IMR-90 (cell line): ENCODE measurements at regions not wholly inside any gene's neighbourhood (a gene's known extent, or its start where the extent isn't known, plus 50 kb on each side); places are given as distances from the start of the nearest gene placed in this dataset.
A peak's percentile ranks its signal among the peaks of the same experiment; 100 is the strongest.

ENCODE experiments used
- ATAC-seq: fragments of 200-7000 bp; cut with Tn5 transposase; 2 replicates; pipeline ENCODE4 v1.9.1; 2020; ENCODE audit warnings: low read depth, mild to moderate bottlenecking, moderate library complexity
- BruUV-seq: library from RNA; stranded (reverse); fragments of 400-500 nt; replicated peaks from 2 replicates; lab custom pipeline; 2021; lab: Mats Ljungman, UMichigan
- CTCF ChIA-PET: fragments of 300-600 bp; formaldehyde crosslinking; extraction: SDS; loops from one replicate; lab custom pipeline; 2021; ENCODE audit warnings: antibody characterized with exemption; lab: Yijun Ruan, JAX
- POLR2A ChIA-PET: fragments of 300-600 bp; sonication (Branson Sonifier 250); formaldehyde crosslinking; loops from one replicate; lab custom pipeline; 2022; ENCODE audit warnings: antibody characterized with exemption; ENCODE audit not compliant: unreplicated experiment; lab: Charles Lee
- DNase-seq: peaks from one replicate; pipeline ENCODE4 v3.0.0; 2013
- H2AFZ ChIP-seq: replicated peaks from 2 replicates; pipeline ENCODE3; 2013; ENCODE audit warnings: low read length, mild to moderate bottlenecking; ENCODE audit not compliant: poor library complexity
- H2AK5ac ChIP-seq: 2 replicates; pipeline ENCODE4 v1.6.1; 2013; ENCODE audit warnings: low read depth, low read length, inconsistent platforms
- H2AK9ac ChIP-seq: replicated peaks from 2 replicates; pipeline ENCODE3; 2013; ENCODE audit warnings: mild to moderate bottlenecking, low read depth, low read length, moderate library complexity; ENCODE audit not compliant: poor library complexity
- H2BK120ac ChIP-seq: 2 replicates; pipeline ENCODE4 v1.6.1; 2013; ENCODE audit warnings: low read depth, low read length, inconsistent platforms
- H2BK15ac ChIP-seq: 3 replicates; pipeline ENCODE4 v1.6.1; 2013; ENCODE audit warnings: low read depth, low read length, inconsistent platforms
- H2BK20ac ChIP-seq: 2 replicates; pipeline ENCODE4 v1.6.1; 2013; ENCODE audit warnings: low read depth, mild to moderate bottlenecking, inconsistent platforms, low read length, moderate library complexity
- H2BK5ac ChIP-seq: 2 replicates; pipeline ENCODE4 v1.6.1; 2013; ENCODE audit warnings: mild to moderate bottlenecking, low read depth, low read length, inconsistent platforms; ENCODE audit not compliant: poor library complexity, severe bottlenecking
- H3K14ac ChIP-seq: replicated peaks from 2 replicates; pipeline ENCODE4 v1.6.1; 2013; ENCODE audit warnings: low read depth, low read length, inconsistent platforms
- H3K18ac ChIP-seq: 2 replicates; pipeline ENCODE4 v1.6.1; 2013; ENCODE audit warnings: low read depth, low read length, control low read depth
- H3K23ac ChIP-seq: 2 replicates; pipeline ENCODE4 v1.6.1; 2013; ENCODE audit warnings: low read depth, low read length, inconsistent platforms
- H3K27ac ChIP-seq: 2 replicates; pipeline ENCODE4 v1.5.1; 2013; ENCODE audit warnings: mild to moderate bottlenecking, control low read depth, low read length; ENCODE audit not compliant: insufficient read depth
- H3K27me3 ChIP-seq: 2 replicates; pipeline ENCODE4 v1.6.1; 2013; ENCODE audit warnings: low read length; ENCODE audit not compliant: control insufficient read depth, insufficient read depth
- H3K36me3 ChIP-seq: 2 replicates; pipeline ENCODE4 v1.6.1; 2013; ENCODE audit warnings: low read length, mixed read lengths; ENCODE audit not compliant: control insufficient read depth, insufficient read depth
- H3K4ac ChIP-seq: 2 replicates; pipeline ENCODE4 v1.6.1; 2013; ENCODE audit warnings: low read depth, low read length, inconsistent platforms
- H3K4me1 ChIP-seq: 2 replicates; pipeline ENCODE4 v1.6.1; 2013; ENCODE audit warnings: low read length, mixed read lengths; ENCODE audit not compliant: control insufficient read depth, insufficient read depth
- H3K4me2 ChIP-seq: 2 replicates; pipeline ENCODE4 v1.6.1; 2013; ENCODE audit warnings: low read depth, mild to moderate bottlenecking, control low read depth, low read length, moderate library complexity
- H3K4me3 ChIP-seq: 2 replicates; pipeline ENCODE4 v1.5.1; 2013; ENCODE audit warnings: low read depth, mild to moderate bottlenecking, control low read depth, low read length, moderate library complexity; ENCODE audit not compliant: insufficient read depth
- H3K56ac ChIP-seq: 2 replicates; pipeline ENCODE4 v1.6.1; 2013; ENCODE audit warnings: low read length, inconsistent platforms; ENCODE audit not compliant: insufficient read depth; ENCODE audit errors: extremely low read depth
- H3K79me1 ChIP-seq, 2 experiments: 2 replicates each; pipeline ENCODE4 v1.6.1; 2013; ENCODE audit warnings: low read length in 2 of 2, inconsistent platforms in 1 of 2, low read depth in 1 of 2
- H3K9ac ChIP-seq: 2 replicates; pipeline ENCODE4 v1.6.1; 2013; ENCODE audit warnings: low read depth, low read length, control low read depth
- H3K9me1 ChIP-seq: 2 replicates; pipeline ENCODE4 v1.6.1; 2013; ENCODE audit warnings: low read length, inconsistent platforms; ENCODE audit not compliant: insufficient read depth
- H3K9me3 ChIP-seq: 2 replicates; pipeline ENCODE4 v1.6.1; 2013; ENCODE audit warnings: low read length; ENCODE audit not compliant: control insufficient read depth, insufficient read depth
- H4K20me1 ChIP-seq: 2 replicates; pipeline ENCODE4 v1.6.1; 2013; ENCODE audit warnings: low read length, inconsistent platforms; ENCODE audit not compliant: insufficient read depth
- H4K5ac ChIP-seq: 2 replicates; pipeline ENCODE4 v1.6.1; 2013; ENCODE audit warnings: mild to moderate bottlenecking, low read depth, low read length, control low read depth
- H4K8ac ChIP-seq, 2 experiments: 2 replicates each; pipeline ENCODE4 v1.6.1; 2013; ENCODE audit warnings: low read depth in 2 of 2, low read length in 2 of 2, control low read depth in 1 of 2, inconsistent platforms in 1 of 2
- H4K91ac ChIP-seq: 2 replicates; pipeline ENCODE4 v1.6.1; 2013; ENCODE audit warnings: low read depth, low read length, inconsistent platforms; ENCODE audit not compliant: insufficient read depth
- CEBPB ChIP-seq: IDR thresholded peaks from 2 replicates; pipeline ENCODE4 v1.6.1; 2012; ENCODE audit warnings: low read depth, low read length, improper control_type of control experiment
- CHD1 ChIP-seq: IDR thresholded peaks from 2 replicates; pipeline ENCODE4 v1.6.1; 2012; ENCODE audit warnings: low read depth, low read length, improper control_type of control experiment
- FOS ChIP-seq: fragments of 150-350 bp; IDR thresholded peaks from 2 replicates; pipeline ENCODE4 v1.6.1; 2016; ENCODE audit warnings: low read depth, low read length
- MXI1 ChIP-seq: IDR thresholded peaks from 2 replicates; pipeline ENCODE4 v1.6.1; 2012; ENCODE audit warnings: low read depth, mild to moderate bottlenecking, low read length, moderate library complexity, borderline replicate concordance
- NFE2L2 ChIP-seq: fragments of 150-350 bp; IDR thresholded peaks from 2 replicates; pipeline ENCODE4 v1.6.1; 2016; ENCODE audit warnings: low read depth, mild to moderate bottlenecking, low read length
- RCOR1 ChIP-seq: IDR thresholded peaks from 2 replicates; pipeline ENCODE4 v1.6.1; 2012; ENCODE audit warnings: mild to moderate bottlenecking, low read length, improper control_type of control experiment; ENCODE audit not compliant: insufficient replicate concordance
- RFX5 ChIP-seq: IDR thresholded peaks from 2 replicates; pipeline ENCODE4 v1.8.0; 2012; ENCODE audit warnings: low read depth, mild to moderate bottlenecking, low read length, moderate library complexity
- SMC3 ChIP-seq: fragments of 150-350 bp; IDR thresholded peaks from 2 replicates; pipeline ENCODE4 v1.6.1; 2016; ENCODE audit warnings: low read depth, mild to moderate bottlenecking, antibody characterized with exemption, low read length, moderate library complexity
- WGBS, 2 experiments: methylation state at CpG; one replicate each; pipeline versions ENCODE4 v1.1.5 to v1.1.7; 2013; ENCODE audit warnings: missing lambda C conversion rate in 2 of 2; ENCODE audit not compliant: insufficient read length in 1 of 2; ENCODE audit errors: extremely low coverage in 2 of 2; 5-methylcytosine and 5-hydroxymethylcytosine counted together
- dilution Hi-C: fragments of 300-500 bp; cut with HindIII; formaldehyde crosslinking; loops from one replicate; pipeline ENCODE4 v1.14.3; 2018; ENCODE audit warnings: low sequenced_read_pairs; ENCODE audit not compliant: unreplicated experiment
- in situ Hi-C: fragments of 300-500 bp; cut with MboI; formaldehyde crosslinking; loops from 3 replicates; pipeline ENCODE4 v1.14.3; 2019; ENCODE audit warnings: low sequenced_read_pairs, inconsistent platforms, mixed read lengths
- intact Hi-C: fragments of 100-400 bp; cut with micrococcal nuclease; formaldehyde crosslinking; loops from 2 replicates; pipeline ENCODE4 v1.10.0; 2022
- TF ChIP-seq, protein P1 (sequence below): fragments of 150-350 bp; IDR thresholded peaks from 2 replicates; pipeline ENCODE4 v1.6.1; 2017; ENCODE audit warnings: mild to moderate bottlenecking, antibody characterized with exemption, low read length, low read depth
- TF ChIP-seq, protein P2 (sequence below): conservative IDR thresholded peaks from 2 replicates; pipeline ENCODE4 v1.5.1; 2012; ENCODE audit warnings: mild to moderate bottlenecking, low read depth, low read length, improper control_type of control experiment

DNA sequence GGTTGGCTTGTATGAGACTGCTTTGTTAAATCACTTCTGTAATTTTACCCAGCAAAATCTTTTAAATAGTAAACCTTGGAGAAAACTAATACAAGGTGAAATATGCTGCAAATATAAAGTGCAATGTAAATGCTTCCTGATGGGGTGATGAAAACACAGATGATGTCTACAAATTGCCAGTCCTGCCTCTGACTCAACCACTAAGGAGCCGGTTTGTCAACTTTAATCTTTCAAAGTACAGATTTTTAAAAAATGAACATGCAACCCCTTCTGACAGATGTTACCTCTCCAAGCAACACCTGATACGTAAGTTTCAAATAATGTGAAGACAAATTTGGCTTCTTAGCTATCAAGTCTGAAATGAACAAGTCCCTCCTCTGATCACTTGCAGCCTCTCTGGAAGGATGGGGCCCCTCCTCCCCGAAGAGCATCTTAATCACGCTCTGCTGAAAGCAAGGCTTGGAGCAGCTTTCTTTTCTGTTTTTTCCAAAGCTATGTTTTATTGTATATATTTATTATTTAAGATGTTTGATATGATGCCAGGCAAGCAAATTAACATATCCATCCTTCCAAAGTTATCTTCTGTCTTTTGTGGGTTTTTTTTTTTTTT, 196.0 kb downstream of the MYLK4 start:
- ATAC-seq (peak; percentile 36; the same call in 1 of the 2 replicates), DNase-seq (no peak)
- H3K27me3 ChIP-seq: peaks cover 8% of the 10 kb centered on the region
- no peak overlapping the region for H4K5ac ChIP-seq
- H3K14ac ChIP-seq: no peak overlapping the region
- no peak overlapping the region for H2BK5ac ChIP-seq
- no peak overlapping the region for H2AK5ac ChIP-seq
- H3K23ac ChIP-seq: no peak overlapping the region
- H2AFZ ChIP-seq: no peak overlapping the region
- no peaks in the 10 kb centered on the region for H3K79me1 ChIP-seq
- H3K18ac ChIP-seq: no peak overlapping the region
- dilution Hi-C loops (no loop called here), intact Hi-C loops (no loop called here), in situ Hi-C loops (no loop called here)
- no peak overlapping the region; the same call in 1 of the 2 replicates for H3K4me2 ChIP-seq
- H3K9ac ChIP-seq: no peak overlapping the region
- no peaks in the 10 kb centered on the region for H3K36me3 ChIP-seq
- no peak overlapping the region for H4K91ac ChIP-seq
- WGBS, 2 experiments: no CpG with 5 or more reads among the region's 4 CpGs
- H4K8ac ChIP-seq: no peak overlapping the region
- no peak overlapping the region for H3K56ac ChIP-seq
- no peak overlapping the region for H2BK120ac ChIP-seq
- no peak overlapping the region for H3K4ac ChIP-seq
- no peaks in the 10 kb centered on the region for H4K20me1 ChIP-seq
- H2AK9ac ChIP-seq: no peak overlapping the region
- BruUV-seq: no TSS peak
- H3K9me3 ChIP-seq: no peaks in the 10 kb centered on the region
- H2BK15ac ChIP-seq: no peak overlapping the region
- H2BK20ac ChIP-seq: no peak overlapping the region
- ChIA-PET POLR2A (no interaction called here), CTCF (interaction anchor here (0.8 kb wide), 1 partner anchor 315 kb away, joined by 3 read pairs; no protein-coding TSS in a partner anchor)
- no peak overlapping the region for H3K4me3 ChIP-seq
- TF ChIP-seq RCOR1 (no peak), NFE2L2 (no peak), RFX5 (no peak), CEBPB (no peak), MXI1 (no peak), FOS (no peak), CHD1 (no peak), SMC3 (no peak)
- TF ChIP-seq, protein P1, sequence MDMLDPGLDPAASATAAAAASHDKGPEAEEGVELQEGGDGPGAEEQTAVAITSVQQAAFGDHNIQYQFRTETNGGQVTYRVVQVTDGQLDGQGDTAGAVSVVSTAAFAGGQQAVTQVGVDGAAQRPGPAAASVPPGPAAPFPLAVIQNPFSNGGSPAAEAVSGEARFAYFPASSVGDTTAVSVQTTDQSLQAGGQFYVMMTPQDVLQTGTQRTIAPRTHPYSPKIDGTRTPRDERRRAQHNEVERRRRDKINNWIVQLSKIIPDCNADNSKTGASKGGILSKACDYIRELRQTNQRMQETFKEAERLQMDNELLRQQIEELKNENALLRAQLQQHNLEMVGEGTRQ: no peak
- TF ChIP-seq, protein P2, sequence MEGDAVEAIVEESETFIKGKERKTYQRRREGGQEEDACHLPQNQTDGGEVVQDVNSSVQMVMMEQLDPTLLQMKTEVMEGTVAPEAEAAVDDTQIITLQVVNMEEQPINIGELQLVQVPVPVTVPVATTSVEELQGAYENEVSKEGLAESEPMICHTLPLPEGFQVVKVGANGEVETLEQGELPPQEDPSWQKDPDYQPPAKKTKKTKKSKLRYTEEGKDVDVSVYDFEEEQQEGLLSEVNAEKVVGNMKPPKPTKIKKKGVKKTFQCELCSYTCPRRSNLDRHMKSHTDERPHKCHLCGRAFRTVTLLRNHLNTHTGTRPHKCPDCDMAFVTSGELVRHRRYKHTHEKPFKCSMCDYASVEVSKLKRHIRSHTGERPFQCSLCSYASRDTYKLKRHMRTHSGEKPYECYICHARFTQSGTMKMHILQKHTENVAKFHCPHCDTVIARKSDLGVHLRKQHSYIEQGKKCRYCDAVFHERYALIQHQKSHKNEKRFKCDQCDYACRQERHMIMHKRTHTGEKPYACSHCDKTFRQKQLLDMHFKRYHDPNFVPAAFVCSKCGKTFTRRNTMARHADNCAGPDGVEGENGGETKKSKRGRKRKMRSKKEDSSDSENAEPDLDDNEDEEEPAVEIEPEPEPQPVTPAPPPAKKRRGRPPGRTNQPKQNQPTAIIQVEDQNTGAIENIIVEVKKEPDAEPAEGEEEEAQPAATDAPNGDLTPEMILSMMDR: no peak
- peaks cover 2% of the 10 kb centered on the region; the same call in 1 of the 2 replicates for H3K4me1 ChIP-seq
- H3K27ac ChIP-seq: no peak overlapping the region
- H3K9me1 ChIP-seq: no peaks in the 10 kb centered on the region
